ENCODE measurements at regions not wholly inside any gene's neighbourhood (a gene's known extent, or its start where the extent isn't known, plus 50 kb on each side); places are given as distances from the start of the nearest gene placed in this dataset.

DNA sequence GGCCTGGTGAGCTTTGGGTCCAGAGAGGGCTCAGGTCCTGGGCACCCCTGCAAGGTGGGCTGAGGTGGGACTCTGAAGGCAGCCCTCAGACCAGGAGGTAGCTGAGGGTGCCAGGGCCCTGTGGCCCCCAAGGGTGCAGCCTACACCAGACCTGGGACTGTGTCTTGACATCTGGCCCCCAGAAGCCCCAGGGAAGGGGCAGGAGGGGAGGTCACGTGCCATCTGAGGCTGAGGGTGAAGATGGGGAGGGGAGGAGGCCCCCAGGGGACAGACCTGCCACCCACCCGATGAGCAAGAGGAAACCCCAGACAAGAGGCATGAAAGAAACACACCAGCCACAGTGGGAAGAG is 520.2 kb downstream of the BRD1 start:
- DNase-seq (ENCODE audit: low spot score): no peak

DNA sequence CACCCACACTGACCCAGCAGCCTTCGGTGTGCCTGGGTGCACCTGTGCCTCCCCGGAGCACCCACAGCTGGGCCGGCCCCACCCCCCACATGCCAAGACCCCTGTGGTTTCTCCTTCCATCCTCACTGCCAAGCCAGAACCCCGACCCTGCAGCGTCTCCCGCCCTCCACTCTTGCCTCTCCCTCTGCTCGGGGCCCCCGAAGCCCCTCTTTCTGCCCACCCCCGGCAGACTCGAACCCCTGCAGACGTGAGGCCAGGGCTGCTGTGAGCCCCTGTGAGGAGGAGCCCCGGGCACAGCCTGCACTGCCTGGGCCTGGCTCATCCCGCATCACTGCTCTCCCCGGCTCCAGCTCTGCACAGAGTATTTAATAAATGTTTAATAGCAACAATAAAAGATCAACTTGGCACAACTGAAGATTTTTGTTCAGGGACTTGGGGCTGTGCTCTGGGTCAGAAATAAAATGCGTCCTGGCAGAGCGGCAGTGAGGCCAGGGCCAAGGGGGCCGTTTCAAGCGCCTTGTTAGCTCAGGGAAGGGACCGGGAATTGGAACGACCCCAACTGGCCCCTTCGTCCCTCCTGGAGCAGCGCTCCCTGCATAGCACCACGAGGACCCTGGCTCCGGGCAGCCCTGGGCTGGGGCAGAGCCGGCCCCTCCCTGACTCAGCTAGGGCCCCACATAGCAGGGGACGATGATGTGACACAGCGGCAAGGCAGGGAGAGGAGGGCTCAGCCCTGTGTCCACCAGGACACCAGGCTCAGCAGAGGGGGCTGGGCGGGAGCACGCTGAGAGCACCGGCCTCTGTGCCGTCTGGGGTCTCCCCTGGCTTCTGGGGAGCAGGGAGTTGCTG is 520.8 kb downstream of the BRD1 start:
- no peak for DNase-seq (ENCODE audit: low spot score)

DNA sequence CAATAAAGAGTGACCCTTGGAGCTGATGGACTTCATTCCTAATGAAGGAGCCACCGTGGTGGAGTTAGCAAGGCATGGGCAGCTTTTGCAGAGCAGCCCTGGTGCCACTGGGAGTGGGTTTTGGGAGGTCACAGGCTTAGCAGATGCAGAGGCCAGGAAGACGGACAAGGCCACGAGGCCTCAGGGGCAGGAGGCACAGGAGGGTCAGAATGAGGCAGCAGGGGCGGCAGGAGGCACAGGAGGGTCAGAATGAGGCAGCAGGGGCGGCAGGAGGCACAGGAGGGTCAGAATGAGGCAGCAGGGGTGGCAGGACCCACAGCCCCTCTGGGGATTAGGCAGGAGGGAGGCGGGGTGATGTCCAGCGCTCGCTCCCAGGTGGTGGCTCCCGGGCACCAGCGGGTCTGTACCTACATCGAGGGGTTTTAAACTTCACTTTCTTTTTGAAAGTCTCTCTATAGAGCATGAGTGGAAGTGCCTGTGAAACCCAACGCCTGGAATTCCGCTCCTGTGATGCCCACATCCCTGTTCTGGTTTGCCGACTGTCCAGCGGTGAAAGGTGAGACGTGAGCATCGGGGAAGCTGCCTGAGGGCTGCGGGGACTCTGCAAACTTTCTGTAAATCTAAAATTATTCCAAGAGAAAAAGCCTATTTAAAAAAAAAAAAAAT is 521.6 kb downstream of the BRD1 start:
- DNase-seq (ENCODE audit: low spot score): no peak

DNA sequence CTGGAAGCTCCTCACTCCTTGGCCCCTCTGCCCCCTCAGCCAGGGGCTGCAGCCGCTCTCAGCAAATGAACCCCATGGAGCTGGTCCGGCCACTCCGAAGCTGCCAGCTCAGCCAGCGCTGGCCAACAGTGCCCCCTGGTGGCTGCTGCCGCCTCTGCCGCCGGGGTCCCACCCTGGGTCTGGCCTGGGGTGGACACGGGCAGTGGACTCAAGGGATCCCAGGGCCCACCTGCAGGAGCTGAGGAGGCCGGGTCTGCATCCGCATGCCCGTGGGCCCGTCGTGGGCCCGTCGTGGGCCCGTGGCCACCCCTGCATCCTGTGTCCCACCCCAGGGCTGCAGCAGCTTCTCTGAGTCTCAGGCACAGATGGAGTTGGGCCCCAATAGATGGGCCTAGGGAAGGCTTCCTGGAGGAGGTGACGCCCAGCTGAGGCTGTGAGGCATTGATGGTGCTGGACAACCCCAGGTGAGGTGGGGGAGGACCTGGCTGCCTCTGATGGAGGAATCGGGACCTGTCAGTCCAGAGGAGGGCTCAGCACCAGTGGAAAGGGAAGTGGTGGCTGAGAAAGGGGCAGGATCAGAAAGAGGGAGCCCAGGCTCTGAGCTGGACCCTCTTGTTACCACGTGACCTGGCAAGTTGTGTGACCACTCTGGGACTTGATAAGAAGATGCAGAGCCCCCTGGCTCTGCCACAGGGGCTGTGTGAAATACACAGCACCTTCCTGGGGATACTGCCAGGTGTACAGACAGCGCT is 522.3 kb downstream of the BRD1 start:
- peak; percentile 46 for DNase-seq (ENCODE audit: low spot score)

DNA sequence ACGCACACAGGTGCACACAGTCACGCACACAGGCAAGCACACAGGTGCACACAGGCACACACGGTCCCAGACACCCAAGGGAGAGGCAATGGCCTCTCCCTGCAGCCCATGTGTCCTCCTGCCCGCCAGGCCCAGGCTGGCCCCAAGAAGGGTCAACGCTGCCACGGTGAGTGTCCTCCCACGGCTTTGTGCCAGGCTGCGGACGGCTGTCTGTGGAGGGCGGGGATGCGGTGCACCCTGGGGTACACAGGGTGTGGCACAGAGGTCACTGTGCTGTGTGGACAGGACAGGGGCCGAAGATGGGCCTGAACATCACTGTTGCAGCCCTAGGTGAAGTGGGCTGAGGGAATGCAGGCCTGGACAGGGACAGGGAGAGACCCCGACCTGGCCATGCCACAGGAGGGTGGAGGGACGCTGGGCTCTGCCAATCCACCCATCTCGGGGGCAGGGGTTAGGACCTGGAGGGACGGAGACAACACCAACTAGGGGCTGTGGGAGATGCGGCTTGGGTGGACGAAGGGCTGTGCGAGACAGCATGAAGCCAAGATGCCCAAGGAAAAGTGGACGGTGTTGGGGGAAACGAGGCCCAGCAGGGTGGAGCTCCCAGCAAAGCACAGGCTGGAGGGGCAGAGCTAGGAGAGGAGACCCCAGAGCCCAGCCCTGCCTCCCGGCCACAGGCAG is 523.8 kb downstream of the BRD1 start:
- no peak for DNase-seq (ENCODE audit: low spot score)

DNA sequence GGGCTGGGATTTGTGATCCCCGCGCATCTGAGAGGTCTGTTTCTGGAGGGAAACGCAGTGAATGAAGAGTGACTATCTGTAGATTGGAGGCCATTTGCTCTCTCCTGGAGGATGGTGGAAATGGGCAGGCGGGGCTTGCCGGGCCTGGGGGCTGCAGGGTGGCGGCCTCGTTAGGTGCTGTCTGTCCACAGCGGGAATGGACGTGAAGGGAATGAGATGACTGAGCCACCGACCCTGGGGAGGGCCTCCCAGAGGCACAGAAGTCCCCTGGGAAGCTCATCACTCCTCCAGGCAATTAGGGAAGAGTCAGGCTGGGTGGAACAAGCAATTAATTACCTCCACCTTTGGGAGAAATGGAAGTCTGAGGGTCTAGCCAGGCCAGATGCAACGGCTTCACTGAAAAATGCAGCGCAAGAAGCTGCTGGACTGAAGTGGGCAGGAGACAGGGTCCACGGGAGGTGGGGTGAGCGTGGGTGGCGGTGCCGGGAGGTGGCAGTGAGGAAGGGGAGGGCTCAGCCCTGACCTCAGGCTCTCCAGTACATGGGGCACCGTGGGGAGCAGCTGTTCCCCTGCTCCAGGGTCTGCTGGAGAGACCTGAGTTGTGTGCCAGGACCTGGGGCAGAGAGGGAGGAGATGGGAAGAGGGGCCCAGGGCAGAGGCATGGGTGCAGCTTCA is 524.5 kb downstream of the BRD1 start:
- DNase-seq (ENCODE audit: low spot score): no peak

DNA sequence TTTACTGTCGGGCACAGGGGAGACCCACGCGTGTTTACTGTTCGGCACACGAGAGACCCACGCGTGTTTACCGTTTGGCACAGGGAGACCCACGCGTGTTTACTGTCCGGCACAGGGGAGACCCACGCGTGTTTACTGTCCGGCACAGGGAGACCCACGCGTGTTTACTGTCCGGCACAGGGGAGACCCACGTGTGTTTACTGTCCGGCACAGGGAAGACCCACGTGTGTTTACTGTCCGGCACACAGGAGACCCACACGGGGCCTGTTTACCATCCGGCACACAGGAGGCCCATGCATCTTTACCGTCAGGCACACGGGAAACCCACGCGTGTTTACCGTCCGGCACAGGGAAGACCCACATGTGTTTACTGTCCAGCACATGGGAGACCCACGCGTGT is 525.1 kb downstream of the BRD1 start:
- no peak for DNase-seq (ENCODE audit: low spot score)

DNA sequence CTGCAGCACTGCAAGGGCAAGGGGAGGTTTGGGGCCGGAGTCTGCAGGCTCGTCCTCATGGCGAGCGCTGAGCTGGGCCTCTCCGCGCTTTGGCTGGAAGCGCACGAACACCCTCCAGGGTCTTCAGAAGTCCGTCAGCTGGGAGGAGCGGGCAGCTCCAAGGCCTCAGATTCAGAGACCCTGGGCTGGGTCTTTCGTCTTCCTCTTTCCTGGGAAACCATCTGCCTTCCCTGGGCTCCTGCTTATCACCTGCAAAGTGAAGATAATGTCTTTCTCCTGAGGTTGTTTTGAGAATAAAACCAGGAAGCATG is 525.6 kb downstream of the BRD1 start:
- DNase-seq (ENCODE audit: low spot score): no peak

DNA sequence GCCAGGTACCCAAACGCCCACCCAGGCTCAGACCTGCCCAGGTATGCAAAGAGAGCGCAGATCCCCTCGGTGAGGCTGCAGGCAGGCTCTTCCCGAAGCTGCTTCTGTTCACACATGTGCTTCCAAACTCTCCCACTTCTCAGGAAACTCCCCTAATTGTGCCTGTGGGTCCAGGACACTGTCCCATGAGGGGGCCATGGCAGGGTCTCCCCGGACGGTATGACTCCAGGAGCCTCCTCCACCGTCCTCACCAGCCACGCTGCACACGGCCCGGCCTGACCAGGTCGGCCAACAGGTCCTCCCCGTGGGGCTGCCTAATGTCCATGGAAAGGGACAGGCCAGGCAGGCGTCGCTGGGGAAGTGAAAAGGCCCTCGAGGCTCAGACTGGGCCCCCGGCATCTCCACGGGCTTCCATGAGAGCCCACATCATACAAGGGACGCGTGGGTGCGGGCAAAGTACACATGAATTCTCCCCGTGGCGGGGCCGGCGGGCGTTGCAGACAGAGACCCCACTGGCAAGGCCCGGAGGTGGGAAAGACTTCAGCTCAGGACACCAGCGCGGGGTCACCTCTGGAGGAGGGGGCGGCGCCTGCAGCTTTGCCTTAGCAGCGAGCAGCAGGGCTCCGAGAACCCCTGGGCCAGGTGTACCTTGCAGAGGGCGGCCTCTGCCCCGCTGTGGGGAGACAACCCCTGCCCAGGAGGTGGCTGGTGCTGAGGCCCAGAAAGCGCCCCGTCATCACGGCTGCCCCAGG is 526.1 kb downstream of the BRD1 start:
- no peak for DNase-seq (ENCODE audit: low spot score)

DNA sequence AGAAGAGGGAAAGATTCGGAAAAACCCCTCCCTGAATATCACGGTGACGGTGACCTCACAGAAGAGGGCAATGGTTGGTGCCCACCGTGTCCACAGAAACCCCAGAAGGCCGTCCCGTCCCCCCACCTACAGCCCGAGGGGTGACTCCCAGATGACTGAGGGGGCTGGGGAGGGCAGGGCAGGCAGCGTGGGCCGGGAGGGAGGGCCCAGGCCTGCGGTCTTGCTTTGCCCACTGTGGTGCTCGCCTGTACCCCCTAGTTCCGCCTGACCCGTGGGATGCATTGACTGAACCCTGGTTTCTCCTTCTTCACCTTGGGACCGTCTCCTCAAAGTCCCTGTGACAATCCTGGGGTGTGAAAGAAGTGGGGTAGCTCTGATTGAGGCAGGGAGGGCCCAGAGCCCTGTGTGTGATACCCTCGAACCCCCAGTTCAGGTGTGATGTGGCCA is 526.7 kb downstream of the BRD1 start:
- no peak for DNase-seq (ENCODE audit: low spot score)

DNA sequence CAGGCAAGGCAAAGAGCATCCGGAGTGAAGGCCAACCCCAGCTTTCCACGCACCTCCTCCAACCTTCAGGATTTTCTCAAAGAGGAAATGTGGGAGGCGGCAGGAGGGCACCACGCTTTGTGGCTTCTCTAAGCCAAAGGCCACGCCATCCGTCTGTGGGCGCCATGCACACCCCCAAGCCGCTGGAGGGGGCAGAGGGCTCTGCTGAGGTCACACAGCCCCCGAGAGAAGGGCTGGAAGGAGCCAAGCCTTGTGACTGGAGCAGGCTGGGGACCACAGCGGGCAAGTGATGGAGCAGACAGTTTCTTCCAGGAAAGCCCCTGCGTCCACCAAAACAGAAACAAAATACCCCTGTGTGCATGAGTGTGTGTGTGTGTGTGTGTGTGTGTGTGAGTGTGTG is 527.4 kb downstream of the BRD1 start:
- DNase-seq (ENCODE audit: low spot score): no peak

DNA sequence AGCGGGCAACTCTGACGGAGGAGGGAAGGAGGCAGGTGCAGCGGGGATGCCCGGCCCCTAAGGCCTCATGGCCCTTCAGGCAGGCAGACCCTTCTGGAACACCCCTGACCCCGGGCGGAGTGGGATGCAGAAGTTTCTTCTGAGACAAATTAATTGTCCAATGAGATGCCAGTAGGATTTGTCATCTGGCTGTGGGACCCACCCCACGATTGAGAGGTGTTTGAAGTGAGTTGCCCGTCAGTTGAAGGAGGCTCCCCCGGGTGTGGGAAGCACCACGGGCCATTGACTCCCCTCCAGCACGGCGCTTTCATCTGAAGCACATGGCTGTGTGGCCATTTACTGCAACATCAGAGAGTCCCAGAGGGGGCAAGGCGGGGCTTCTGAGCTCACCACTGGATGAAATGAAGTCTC is 527.8 kb downstream of the BRD1 start:
- DNase-seq (ENCODE audit: low spot score): no peak

DNA sequence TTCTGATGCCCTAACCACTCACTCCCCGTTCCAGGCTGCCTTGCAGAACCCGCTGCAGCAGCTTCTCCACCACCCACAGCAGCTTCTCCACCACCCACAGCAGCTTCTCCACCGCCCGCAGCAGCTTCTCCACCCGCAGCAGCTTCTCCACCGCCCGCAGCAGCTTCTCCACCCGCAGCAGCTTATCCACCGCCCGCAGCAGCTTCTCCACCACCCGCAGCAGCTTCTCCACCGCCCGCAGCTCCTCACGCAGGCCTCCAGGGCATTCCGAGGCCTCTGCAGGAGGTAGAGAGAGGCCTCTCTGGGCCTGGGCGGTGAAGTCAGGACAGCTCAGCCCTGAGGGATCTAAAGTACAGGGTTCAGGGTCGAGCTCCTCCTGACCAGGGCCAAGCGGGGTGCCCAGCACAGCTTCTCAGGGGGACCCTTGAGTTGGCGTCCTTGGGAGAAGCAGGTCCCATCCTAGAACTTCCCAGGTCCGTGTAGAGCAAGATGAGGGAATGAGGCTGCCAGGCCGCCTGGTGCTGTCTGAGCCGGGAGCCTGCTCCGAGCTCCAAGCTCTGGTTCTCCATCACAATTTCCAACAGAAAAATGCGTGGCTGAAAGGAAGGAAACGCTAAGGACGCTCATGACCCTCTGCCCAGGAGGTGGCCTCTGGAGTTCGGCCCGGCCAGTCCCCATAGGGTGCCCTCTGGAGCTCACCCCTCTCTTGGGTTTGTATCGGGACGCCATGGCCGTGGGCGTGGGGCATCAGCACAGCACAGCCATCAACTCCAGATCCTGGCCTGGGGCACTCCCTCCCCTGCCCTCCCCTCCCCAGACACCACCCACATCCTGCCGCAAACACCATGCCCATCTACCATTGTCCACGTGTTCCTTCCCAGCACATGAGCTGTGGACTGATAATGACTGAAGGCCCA is 528.6 kb downstream of the BRD1 start:
- no peak for DNase-seq (ENCODE audit: low spot score)

DNA sequence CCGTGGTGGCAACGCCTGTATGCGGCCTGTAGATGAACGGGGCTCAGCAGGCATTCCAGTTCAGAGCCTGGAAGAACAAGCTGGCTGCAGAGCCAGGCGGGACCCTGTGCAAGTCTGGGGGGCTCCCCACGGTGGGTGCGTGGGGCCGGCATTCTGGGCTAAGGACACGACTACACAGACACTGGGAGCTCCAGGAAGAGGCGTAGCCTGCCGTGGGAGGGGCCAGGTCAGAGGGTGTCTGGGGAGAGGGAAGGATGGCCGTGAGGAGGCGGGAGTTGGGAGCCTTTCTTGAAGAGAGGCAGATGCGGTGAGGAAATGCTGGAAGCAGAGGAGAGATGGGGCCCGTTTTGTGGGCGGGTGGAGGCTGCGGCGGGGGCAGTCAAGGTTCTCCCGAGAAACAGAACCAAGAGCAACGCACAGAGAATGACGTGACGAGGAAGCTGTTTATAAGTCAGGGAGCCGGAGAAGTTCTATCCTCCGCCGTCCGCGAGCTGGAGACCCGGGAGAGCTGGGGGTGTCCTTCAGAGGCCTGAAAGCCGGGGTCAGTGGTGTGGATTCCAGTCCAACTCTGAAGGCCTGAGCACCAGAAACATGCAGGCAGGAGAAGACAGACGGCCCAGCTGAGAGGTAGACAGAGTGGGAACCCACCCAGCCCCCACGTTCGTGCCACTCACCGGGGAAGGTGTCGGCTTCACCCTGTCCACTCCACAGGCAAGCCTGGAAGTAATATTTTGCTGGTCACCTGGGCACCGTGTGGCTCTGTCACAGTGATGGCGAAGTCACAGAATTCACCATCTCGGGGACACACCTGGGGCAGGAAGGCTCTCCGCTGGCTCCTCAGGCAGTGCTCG is 529.6 kb downstream of the BRD1 start:
- no peak for DNase-seq (ENCODE audit: low spot score)

DNA sequence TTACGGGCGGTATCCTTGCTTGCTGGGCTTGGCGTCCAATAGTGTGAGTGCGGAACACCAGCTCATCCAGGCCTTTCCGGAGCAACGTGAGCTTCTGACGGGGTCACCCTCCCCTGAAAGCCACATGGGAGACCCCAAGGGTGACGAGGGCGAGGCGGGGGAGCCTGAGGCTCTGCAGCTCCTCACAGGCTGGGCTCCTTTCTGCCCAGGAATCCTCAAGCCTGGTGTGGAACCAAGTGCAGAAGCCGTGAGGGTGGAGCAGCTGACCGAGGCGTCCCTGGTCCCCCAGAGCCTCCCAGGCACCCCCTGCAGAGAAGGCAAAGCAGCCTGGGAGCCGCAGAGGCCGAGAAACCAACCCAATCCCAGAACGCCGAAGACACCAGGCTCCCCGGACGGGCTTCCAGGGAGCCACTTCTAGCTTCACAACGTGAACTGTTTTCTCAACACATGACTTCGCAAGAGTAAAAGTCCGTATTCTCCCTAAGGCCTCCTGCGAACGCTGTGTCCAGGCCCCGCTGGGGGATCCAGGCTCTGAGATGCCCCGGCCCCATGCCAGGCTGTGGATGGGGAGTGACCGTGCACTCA is 530.3 kb downstream of the BRD1 start:
- no peak for DNase-seq (ENCODE audit: low spot score)

DNA sequence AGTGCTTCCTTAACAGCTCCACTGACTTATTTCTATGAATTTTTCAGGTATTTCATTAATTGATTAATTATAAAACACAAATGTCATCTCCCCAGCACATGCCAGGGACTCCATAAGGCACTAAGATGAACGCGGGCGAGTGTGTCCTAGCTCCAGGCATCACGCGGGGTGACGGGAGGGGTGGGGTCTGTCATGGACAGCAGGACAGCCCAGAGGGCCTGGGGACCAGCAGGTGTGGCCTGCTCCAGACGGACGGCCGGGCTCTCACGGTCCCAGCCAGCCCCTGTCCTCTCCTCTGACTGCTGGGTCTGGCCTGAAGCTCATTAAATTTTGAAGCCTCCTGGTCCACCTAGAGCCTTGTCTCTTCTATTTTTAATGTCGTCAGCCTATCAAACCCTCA is 531.1 kb downstream of the BRD1 start:
- no peak for DNase-seq (ENCODE audit: low spot score)

DNA sequence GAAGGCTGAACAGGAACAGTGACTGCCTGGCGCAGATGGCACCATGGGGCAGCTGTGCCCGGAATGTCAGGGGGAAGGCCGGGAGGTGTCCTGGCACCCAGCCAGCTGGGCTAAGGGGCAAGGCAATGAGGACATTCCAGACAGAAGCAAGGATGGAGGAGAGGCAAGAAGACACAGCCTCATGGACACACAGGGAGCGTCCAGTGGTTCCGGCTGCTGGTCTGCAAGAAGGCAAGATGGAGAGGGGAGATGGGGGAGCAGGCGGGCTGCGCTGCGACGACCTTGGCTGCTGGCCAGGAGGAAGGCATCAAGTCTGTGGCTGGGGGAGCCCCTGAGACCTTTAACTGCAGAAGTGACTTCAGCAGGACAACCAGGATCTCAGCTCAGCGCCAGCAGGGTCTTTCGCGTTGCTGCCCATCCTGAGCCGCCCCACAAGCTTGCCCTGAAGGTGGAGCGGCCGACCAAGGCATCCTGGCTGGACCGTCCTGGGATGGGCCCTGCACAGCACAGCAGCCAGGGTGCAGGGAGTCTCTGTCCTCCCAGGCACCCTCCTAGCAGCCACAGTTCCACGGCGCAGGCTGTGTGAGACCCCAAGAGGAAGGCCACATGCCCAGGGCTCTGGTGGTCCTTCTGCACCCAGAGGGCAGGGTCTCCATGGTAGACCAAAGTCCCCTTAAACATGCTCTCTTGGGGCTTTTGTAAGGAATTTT is 531.7 kb downstream of the BRD1 start:
- DNase-seq (ENCODE audit: low spot score): no peak

DNA sequence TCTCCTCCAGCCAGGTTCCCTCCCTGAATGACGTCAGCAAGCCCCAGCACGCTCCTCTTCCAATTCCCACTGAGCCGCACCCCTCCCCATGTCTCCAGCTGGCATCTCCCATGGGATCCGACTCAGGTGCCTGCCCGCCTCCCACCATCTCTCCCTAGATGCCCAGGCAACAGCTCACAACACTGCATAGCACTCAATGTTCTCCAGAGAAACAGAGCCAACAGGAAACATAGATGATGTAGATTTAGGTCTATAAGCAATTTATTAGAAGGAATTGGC is 532.3 kb downstream of the BRD1 start:
- no peak for DNase-seq (ENCODE audit: low spot score)

Measured in HT-29 (cell line).